Mononuclear cell (primary cell): ENCODE measurements at regions not wholly inside any gene's neighbourhood (a gene's known extent, or its start where the extent isn't known, plus 50 kb on each side); places are given as distances from the start of the nearest gene placed in this dataset.

ENCODE experiments used
- H3K27me3 ChIP-seq: 2 replicates; pipeline ENCODE4 v1.6.0; 2011; ENCODE audit warnings: low read length, control low read depth; ENCODE audit not compliant: insufficient read depth
- H3K4me1 ChIP-seq: 2 replicates; pipeline ENCODE4 v1.5.1; 2011; ENCODE audit warnings: mild to moderate bottlenecking, low read length, control low read depth; ENCODE audit not compliant: insufficient read depth
- H3K4me3 ChIP-seq: 2 replicates; pipeline ENCODE4 v1.5.1; 2011; ENCODE audit warnings: mild to moderate bottlenecking, low read length, moderate library complexity
- H3K9me3 ChIP-seq: 2 replicates; pipeline ENCODE4 v1.5.1; 2011; ENCODE audit warnings: low read depth, mild to moderate bottlenecking, control low read depth, low read length

DNA sequence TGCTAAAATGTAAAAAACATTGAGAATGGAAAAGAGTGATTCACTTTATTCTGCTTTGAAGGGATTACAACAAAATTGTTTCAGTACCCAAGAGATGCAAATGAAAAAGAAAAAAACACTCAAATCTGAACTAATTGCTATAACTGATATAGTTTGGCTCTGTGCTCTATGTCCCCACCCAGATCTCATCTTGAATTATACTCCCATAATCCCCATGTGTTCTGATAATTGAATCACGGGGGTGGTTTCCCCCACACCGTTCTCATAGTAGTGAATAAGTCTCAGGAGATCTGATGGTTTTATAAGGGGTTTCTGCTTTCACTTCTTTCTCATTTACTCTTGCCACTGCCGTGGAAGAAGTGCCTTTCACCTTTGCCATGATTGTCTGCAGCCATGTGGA is 213.6 kb upstream of the GALNTL6 start:
- Histone ChIP-seq H3K4me1 (no peaks in the 10 kb centered on the region), H3K4me3 (no peak overlapping the region), H3K9me3 (no peaks in the 10 kb centered on the region), H3K27me3 (no peaks in the 10 kb centered on the region)

DNA sequence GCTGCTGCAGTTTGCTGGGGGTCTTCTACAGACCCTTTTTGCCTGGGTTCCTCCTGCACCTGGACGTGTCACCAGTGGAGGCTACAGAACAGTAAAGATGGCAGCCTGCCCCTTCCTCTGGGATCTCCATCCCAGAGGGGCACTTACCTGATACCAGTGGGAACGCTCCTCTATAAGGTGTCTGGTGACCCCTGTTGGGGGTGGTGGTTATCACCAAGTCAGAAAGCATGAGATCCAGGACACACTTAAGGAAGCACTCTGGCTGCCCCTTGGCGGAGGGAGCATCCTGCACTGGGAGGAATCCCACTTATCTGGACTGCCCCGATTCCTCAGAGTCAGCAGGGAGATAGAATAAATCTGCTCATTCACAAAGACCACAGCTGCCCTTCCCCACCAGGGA is 218.9 kb upstream of the GALNTL6 start:
- H3K4me3 ChIP-seq = no peak overlapping the region
- H3K4me1 ChIP-seq = no peaks in the 10 kb centered on the region

DNA sequence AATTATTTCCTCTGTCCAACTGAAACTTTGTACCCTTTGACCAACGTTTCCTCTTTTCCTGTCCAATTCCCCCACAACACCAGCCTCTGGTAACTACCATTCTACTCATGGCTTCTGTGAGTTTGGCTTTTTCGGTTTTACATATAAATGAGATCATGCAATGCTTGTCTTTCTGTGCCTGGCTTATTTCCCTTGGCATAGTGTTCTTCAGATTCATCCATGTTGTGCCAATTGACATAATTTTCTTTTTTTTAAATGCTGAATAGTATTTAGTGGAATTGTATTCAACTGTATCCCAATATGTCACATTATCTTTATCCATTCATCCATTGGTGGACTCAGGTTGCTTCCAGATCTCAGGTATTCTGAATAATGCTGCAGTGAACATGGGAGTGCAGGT is 222.5 kb upstream of the GALNTL6 start:
- H3K4me1 ChIP-seq = no peaks in the 10 kb centered on the region
- no peaks in the 10 kb centered on the region for H3K27me3 ChIP-seq
- H3K9me3 ChIP-seq = no peaks in the 10 kb centered on the region
- H3K4me3 ChIP-seq = no peak overlapping the region

More for the DNA sequence above, 218.9 kb upstream of the GALNTL6 start:
- H3K27me3 ChIP-seq = no peaks in the 10 kb centered on the region
- H3K9me3 ChIP-seq = no peaks in the 10 kb centered on the region

DNA sequence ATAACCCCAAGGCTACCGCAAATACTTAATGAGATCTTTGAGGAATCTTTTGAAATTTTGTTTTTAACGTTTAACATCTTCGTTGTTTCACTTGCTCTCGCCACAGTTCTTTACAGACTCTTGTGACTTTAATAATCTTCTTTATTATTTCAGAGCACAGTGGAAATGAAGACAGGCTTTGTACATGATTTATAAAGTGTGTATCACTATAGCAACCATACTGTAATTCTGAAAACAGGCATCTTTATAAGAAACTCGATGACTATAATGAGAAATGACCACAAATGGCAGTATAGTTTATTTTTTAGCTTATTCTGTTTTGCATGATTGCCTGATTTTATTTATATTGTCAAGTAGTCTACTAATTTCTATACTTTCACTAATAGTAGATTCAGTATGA is 224.4 kb upstream of the GALNTL6 start:
- Histone ChIP-seq H3K4me1 (no peaks in the 10 kb centered on the region), H3K9me3 (no peaks in the 10 kb centered on the region), H3K4me3 (no peak overlapping the region), H3K27me3 (no peaks in the 10 kb centered on the region)

DNA sequence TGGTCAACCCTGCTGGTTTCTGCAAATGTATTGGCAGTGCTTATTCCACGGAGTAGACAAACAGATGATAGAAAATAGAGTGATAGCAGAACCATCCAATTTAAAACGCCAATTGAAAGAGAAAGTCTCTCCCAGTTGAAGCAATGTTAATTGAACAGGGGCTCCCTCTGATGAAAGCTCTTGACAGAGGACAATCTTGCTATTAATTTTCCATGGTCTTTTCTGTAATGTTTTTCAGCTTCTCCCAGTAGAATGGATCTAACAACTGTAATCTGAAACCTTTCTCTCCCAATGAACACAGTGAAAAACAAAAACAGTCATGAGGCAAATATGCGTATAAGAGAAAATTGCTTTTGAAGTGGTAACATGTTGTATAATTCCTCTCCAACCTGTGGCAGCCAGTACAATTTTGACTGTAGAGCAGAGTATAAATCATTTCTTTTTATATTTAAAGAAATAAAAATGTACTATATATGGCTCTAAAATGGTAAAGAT is 225.1 kb upstream of the GALNTL6 start:
- no peak overlapping the region for H3K4me3 ChIP-seq
- no peaks in the 10 kb centered on the region for H3K27me3 ChIP-seq
- no peaks in the 10 kb centered on the region for H3K9me3 ChIP-seq
- no peaks in the 10 kb centered on the region for H3K4me1 ChIP-seq

DNA sequence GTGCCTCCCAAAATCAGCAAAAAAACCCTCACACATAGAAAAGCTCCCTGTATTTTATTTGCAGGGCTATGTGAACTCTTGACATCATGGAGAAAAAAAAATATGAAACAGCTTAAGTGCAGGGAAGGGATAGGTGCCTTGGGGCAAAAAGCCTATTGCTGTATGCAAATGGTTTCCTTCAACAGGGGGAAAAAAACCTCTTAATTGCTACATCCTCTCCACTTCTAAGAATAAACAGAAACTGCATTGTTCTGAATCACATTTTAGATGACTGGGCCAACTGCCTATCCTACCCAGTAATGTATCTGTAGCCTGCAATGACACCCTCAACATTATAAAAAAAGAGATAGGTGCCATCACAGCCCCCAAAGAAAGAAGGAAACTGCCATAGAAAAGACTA is 229.4 kb upstream of the GALNTL6 start:
- no peaks in the 10 kb centered on the region for H3K4me1 ChIP-seq
- no peaks in the 10 kb centered on the region for H3K9me3 ChIP-seq
- no peak overlapping the region for H3K4me3 ChIP-seq
- H3K27me3 ChIP-seq = no peaks in the 10 kb centered on the region

DNA sequence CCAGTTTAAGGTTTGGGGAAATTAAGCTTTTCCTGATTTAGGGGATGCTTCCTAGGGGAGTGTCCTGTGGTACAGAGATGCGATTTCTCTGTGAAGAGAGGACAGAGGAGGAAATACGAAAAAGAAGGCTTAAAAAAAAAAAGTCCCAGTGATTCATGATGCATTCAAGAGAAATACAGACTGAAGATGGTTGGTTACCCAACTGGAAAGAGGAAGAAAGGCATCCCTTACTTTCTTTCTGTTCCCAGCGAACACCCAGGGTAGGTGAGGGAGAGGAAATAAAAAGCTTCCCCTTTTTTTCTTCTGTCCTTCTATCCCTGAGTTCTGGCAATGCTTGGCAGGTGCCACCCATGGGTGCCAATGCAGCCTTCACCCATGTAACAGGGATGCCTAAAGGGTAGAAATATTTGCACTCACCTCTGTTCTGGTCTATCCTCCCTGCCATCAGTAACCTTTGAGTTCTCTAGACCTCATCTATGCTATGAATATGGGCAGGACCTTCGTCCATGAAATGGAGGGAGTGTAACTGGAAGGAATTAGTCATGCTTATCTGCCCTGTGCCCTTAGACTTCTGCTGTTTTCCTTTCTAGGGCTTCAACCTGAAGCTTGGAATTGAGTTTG is 230.1 kb upstream of the GALNTL6 start:
- Histone ChIP-seq H3K4me3 (no peak overlapping the region), H3K27me3 (no peaks in the 10 kb centered on the region), H3K9me3 (no peaks in the 10 kb centered on the region), H3K4me1 (no peaks in the 10 kb centered on the region)

DNA sequence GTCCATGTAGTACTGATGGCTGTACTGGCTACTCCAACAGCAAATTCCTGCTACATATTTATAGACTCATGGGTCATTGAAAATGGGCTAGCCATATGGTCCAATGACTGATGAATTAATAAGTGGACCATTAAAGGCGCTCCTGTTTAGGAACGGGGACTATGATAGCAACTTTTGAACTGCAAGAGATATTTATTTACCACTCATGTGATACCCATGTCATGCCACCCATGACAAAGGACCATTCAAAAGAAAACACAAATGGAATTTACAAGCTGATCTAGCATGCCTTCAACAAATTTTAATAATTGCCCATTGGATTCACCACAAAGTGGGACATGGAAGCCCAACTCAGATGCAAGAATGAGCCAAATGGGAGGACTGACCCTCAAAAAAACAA is 240.0 kb upstream of the GALNTL6 start:
- H3K27me3 ChIP-seq = no peaks in the 10 kb centered on the region

DNA sequence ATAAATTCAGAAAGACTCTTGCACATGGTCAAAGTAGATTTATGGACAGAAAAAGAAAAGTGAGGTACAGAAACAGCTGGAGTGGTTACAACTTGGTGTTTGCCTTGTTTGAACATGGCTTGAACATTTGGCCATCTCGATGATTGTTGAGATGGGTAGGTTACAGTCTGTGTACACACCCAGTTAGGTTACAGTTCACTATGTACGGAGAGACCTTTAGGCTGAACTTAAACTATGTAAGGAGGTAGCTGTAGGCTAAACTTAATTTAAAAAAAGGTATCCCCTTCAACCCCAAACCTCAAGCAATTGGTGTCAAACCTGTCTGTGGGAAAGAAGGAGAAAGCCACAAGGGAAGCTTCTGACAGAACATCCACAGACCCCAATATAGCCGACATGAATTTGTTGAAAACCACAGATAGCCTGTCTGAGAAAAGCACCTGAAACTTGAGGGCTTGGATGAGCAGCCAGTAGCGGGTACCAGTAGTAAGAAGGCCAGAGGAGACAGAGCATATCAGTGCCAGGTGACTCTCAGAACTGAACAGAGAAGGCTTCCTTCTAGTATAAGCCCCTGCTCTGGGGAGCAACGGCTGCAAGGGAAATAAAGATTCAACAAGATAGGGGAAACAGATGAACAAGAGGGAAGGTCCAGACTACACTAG is 247.9 kb upstream of the GALNTL6 start:
- H3K4me1 ChIP-seq = no peaks in the 10 kb centered on the region
- H3K4me3 ChIP-seq = no peak overlapping the region
- H3K27me3 ChIP-seq = no peaks in the 10 kb centered on the region
- no peaks in the 10 kb centered on the region for H3K9me3 ChIP-seq

More for the DNA sequence above, 240.0 kb upstream of the GALNTL6 start:
- no peak overlapping the region for H3K4me3 ChIP-seq
- H3K9me3 ChIP-seq = no peaks in the 10 kb centered on the region
- no peaks in the 10 kb centered on the region for H3K4me1 ChIP-seq

DNA sequence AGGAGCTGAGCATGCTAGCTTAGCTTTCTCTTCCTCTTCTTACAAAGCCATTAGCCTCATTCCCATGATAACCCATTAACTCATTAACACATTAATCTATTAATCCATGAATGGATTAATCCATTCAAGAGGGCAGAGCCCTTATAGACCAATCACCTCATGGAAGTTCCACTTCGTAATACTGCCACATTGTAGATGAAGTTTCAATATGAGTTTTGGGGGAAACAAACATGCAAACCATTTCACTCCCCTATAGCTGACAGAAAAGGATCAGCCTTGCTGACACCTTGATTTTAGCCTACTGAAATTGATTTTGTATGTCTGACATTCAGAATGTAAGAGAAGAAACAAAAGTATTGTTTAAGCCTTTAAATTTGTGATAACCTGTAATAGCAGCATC is 251.8 kb upstream of the GALNTL6 start:
- H3K4me1 ChIP-seq = no peaks in the 10 kb centered on the region
- no peak overlapping the region for H3K4me3 ChIP-seq
- H3K27me3 ChIP-seq = no peaks in the 10 kb centered on the region
- H3K9me3 ChIP-seq = no peaks in the 10 kb centered on the region

DNA sequence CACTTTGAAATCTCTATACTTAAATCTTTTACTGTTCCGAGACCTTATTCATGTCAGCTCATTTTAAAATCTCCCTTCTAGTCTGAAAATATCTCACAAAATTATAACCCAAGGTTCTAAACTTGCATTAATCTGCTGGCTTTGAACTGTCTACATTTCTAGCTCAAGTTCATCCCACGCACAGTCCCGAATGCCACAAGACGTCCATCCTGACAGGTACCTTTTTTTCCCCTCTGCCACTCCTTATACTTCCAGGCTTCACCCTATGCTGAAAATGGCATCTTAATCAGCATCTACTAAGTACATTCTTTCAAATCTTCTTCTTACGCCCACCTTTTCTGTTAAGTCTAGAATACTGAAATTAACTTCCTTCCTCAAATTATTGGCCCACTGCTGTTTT is 259.2 kb upstream of the GALNTL6 start:
- Histone ChIP-seq H3K9me3 (no peaks in the 10 kb centered on the region), H3K4me3 (no peak overlapping the region), H3K27me3 (no peaks in the 10 kb centered on the region), H3K4me1 (no peaks in the 10 kb centered on the region)

DNA sequence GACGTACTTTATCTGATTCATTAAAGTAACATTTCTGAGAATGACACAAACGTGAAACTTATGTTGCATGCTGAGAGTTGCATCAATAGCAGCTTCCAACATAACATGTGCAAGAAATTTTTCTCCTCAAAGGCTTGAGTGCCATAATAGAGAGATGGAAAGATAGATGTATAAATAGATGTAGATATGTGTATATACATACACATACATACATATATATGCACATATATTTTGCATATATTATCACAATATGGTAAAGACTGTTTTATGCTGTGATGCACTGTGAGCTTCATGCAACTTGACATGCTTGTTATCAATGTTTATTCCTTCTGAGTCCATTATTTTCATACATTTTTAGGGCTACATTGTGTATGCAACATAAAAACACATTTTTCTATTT is 270.6 kb upstream of the GALNTL6 start:
- no peaks in the 10 kb centered on the region for H3K4me1 ChIP-seq
- H3K4me3 ChIP-seq = no peak overlapping the region
- H3K9me3 ChIP-seq = no peaks in the 10 kb centered on the region
- H3K27me3 ChIP-seq = no peaks in the 10 kb centered on the region

DNA sequence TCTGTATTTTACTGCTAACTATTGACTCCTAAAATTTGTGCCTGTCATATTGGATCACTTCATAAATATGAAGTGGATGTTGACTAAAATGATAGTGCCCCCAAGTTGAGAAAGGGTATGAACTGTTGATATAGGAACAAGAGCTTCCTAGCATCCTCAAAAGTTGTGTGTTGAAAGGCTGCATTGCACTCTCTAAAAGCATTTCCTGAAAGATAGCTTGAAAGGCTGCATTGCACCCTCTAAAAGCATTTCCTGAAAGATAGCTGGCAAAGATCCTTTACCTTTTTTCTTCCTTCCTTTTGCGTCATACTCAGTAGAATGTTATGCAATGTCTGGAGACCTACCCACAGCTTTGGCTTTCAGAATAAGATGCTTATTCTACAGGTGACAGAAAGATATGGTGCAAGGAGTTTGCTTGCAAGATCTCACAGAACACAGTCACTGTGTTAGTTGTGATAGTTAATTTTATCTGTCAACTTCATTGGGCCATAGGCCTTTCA is 274.6 kb upstream of the GALNTL6 start:
- Histone ChIP-seq H3K4me1 (no peaks in the 10 kb centered on the region), H3K27me3 (no peaks in the 10 kb centered on the region), H3K4me3 (no peak overlapping the region)

DNA sequence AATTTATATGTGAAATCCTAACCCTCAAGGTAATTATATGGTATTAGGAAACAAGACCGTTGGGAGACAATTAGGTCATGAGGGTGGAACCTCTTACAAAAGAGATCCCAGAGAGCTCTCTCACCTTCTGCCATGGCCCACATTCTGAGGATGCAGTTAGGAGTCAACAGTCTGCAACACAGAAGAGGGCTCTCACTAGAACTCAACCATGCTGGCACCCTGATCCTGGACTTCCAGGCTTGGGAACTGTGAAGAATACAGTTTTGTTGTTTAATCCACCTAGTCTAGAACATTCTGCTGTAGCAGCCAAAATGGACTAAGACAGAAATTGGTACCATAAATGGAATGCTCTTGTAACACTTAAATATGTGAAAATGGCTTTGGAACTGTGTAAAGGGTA is 278.8 kb upstream of the GALNTL6 start:
- Histone ChIP-seq H3K4me1 (no peaks in the 10 kb centered on the region), H3K27me3 (no peaks in the 10 kb centered on the region), H3K9me3 (no peaks in the 10 kb centered on the region), H3K4me3 (no peak overlapping the region)

More for the DNA sequence above, 274.6 kb upstream of the GALNTL6 start:
- no peaks in the 10 kb centered on the region for H3K9me3 ChIP-seq

DNA sequence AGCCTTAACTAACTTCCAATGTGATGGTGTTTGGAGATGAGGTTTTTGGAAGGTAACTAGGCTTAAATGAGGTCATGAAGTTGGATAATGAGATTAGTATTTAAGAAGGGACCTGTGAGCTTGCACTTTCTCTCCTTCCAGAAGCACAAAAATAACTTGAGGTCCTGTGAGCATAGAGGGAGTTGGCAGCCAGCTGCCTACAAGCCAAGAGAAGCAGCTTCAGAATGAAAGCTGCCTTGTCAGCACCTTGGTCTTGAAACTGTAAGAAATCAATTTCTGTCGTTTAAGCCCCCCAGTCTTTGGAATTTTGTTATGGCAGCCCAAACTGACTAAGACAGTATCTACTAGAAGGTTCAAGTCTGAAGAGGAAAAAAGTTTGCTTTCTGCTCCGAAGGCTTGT is 280.2 kb upstream of the GALNTL6 start:
- Histone ChIP-seq H3K4me1 (no peaks in the 10 kb centered on the region), H3K4me3 (no peak overlapping the region), H3K27me3 (no peaks in the 10 kb centered on the region), H3K9me3 (no peaks in the 10 kb centered on the region)

DNA sequence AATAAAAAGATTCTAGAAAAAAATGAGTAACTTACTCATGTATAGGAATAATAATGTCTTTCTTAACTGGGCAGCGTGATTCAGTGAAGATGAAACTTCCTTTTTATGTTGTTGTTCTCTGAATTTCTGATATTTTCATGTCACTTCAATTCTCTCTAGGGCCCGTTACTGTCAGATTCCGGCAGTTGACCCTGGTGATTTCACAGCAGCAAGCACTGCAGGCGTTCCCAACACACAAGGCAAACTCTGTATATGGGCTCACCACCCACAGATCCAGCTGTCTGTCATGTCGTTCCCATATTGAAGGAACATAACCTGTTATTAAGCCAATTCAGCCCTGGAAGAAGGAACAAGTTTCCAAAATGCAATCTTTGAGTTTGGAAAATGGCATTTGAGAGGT is 288.3 kb upstream of the GALNTL6 start:
- Histone ChIP-seq H3K4me3 (no peak overlapping the region), H3K27me3 (no peaks in the 10 kb centered on the region), H3K4me1 (no peaks in the 10 kb centered on the region), H3K9me3 (no peaks in the 10 kb centered on the region)
